SK-N-SH (cell line): ENCODE measurements at regions not wholly inside any gene's neighbourhood (a gene's known extent, or its start where the extent isn't known, plus 50 kb on each side); places are given as distances from the start of the nearest gene placed in this dataset.

Experiments used
- CTCF ChIA-PET: fragments of 300-600, 350-600 bp; formaldehyde crosslinking; extraction: SDS; loops from one replicate; lab custom pipeline; 2021; lab: Yijun Ruan, JAX
- POLR2A ChIA-PET: fragments of 350-600 bp; sonication (Branson Sonifier 250); formaldehyde crosslinking; extraction: SDS; loops from one replicate; lab custom pipeline; 2020; ENCODE audit warnings: antibody characterized with exemption, inconsistent platforms; lab: Yijun Ruan, JAX
- DNase-seq: peaks from one replicate; pipeline ENCODE4 v3.0.0; 2012
- H2AFZ ChIP-seq: fragments of 200-600 bp; sonication (generic); 2 replicates; pipeline ENCODE4 v1.8.1; 2016; ENCODE audit warnings: antibody characterized with exemption, mild to moderate bottlenecking, low read depth
- H3F3A ChIP-seq: fragments of 200-600 bp; sonication (generic); replicated peaks from 2 replicates; pipeline ENCODE3; 2016; ENCODE audit warnings: antibody characterized with exemption, mild to moderate bottlenecking; ENCODE audit not compliant: insufficient read depth
- H3K27ac ChIP-seq, 2 experiments: fragments of 200-500 bp in 1 of 2; fragments of 200-600 bp in 1 of 2; sonication (Bioruptor generic) in 1 of 2; sonication (generic), shearing (Covaris generic) in 1 of 2; 2 replicates each; pipeline versions ENCODE4 v1.5.1 to v1.6.1; 2014 to 2016; ENCODE audit warnings: low read depth in 2 of 2, inconsistent platforms in 1 of 2, low read length in 1 of 2, mild to moderate bottlenecking in 1 of 2, mixed read lengths in 1 of 2
- H3K27me3 ChIP-seq: fragments of 200-600 bp; sonication (generic), shearing (Covaris generic); 2 replicates; pipeline ENCODE4 v1.6.1; 2016; ENCODE audit warnings: mixed run types; ENCODE audit not compliant: insufficient read depth
- H3K36me3 ChIP-seq, 2 experiments: fragments of 200-500 bp in 1 of 2; fragments of 200-600 bp in 1 of 2; sonication (Bioruptor generic) in 1 of 2; sonication (generic) in 1 of 2; replicated peaks in 1 of 2; 2 replicates each; pipeline versions ENCODE3 to v1.5.1; 2014 to 2016; ENCODE audit warnings: low read length in 1 of 2, mild to moderate bottlenecking in 1 of 2; ENCODE audit not compliant: insufficient read depth in 2 of 2, control insufficient read depth in 1 of 2
- H3K4me1 ChIP-seq, 2 experiments: fragments of 200-500 bp in 1 of 2; fragments of 200-600 bp in 1 of 2; sonication (Bioruptor generic) in 1 of 2; sonication (generic), shearing (Covaris generic) in 1 of 2; 2 replicates each; pipeline versions ENCODE4 v1.5.1 to v1.6.1; 2014 to 2016; ENCODE audit warnings: low read depth in 1 of 2, low read length in 1 of 2, mixed run types in 1 of 2; ENCODE audit not compliant: insufficient read depth in 2 of 2, control insufficient read depth in 1 of 2
- H3K4me2 ChIP-seq: fragments of 200-600 bp; sonication (generic), shearing (Covaris generic); 2 replicates; pipeline ENCODE4 v1.6.1; 2017; ENCODE audit warnings: mixed run types
- H3K4me3 ChIP-seq, 2 experiments: fragments of 200-500 bp in 1 of 2; fragments of 200-600 bp in 1 of 2; sonication (Bioruptor generic) in 1 of 2; sonication (generic), shearing (Covaris generic) in 1 of 2; 2 replicates each; pipeline versions ENCODE4 v1.5.1 to v1.8.1; 2014 to 2016; ENCODE audit warnings: low read depth in 2 of 2, inconsistent platforms in 1 of 2, low read length in 1 of 2, mild to moderate bottlenecking in 1 of 2, mixed read lengths in 1 of 2, moderate library complexity in 1 of 2
- H3K79me2 ChIP-seq: fragments of 200-600 bp; sonication (generic); 2 replicates; pipeline ENCODE4 v1.8.1; 2017; ENCODE audit warnings: mild to moderate bottlenecking; ENCODE audit not compliant: insufficient read depth
- H3K9ac ChIP-seq: fragments of 200-600 bp; sonication (generic); 2 replicates; pipeline ENCODE4 v1.6.1; 2017; ENCODE audit warnings: mixed run types
- H3K9me2 ChIP-seq: fragments of 200-600 bp; sonication (generic); 2 replicates; pipeline ENCODE4 v1.6.1; 2017; ENCODE audit warnings: mixed run types
- H3K9me3 ChIP-seq: fragments of 200-600 bp; sonication (generic); 2 replicates; pipeline ENCODE4 v1.6.1; 2017; ENCODE audit warnings: mixed run types, mild to moderate bottlenecking, moderate library complexity
- H4K20me1 ChIP-seq: fragments of 200-600 bp; sonication (generic); 2 replicates; pipeline ENCODE4 v1.6.1; 2017; ENCODE audit warnings: mild to moderate bottlenecking, mixed run types; ENCODE audit not compliant: insufficient read depth
- ELF1 ChIP-seq: IDR thresholded peaks from 2 replicates; pipeline ENCODE4 v1.4.0; 2012
- EP300 ChIP-seq, 2 experiments: IDR thresholded peaks; 2 replicates each; pipeline versions ENCODE4 v1.4.0 to v1.6.1; 2012; ENCODE audit warnings: borderline replicate concordance in 1 of 2, low read depth in 1 of 2, low read length in 1 of 2
- EZH2phosphoT487 ChIP-seq: fragments of 200-600 bp; sonication (generic); IDR thresholded peaks from 2 replicates; pipeline ENCODE4 v1.6.1; 2017; ENCODE audit warnings: low read depth, mixed run types, mild to moderate bottlenecking, antibody characterized with exemption, moderate library complexity, borderline replicate concordance
- GATA2 ChIP-seq: sonication (generic); formaldehyde crosslinking; IDR thresholded peaks from 2 replicates; pipeline ENCODE4 v1.5.0; 2020; ENCODE audit warnings: mild to moderate bottlenecking, missing genetic modification reagents
- NFIC ChIP-seq: IDR thresholded peaks from 2 replicates; pipeline ENCODE4 v1.4.0; 2012; ENCODE audit warnings: borderline replicate concordance
- NRF1 ChIP-seq: IDR thresholded peaks from 2 replicates; pipeline ENCODE4 v1.6.1; 2012; ENCODE audit warnings: low read depth, mild to moderate bottlenecking, low read length
- RAD21 ChIP-seq: IDR thresholded peaks from 2 replicates; pipeline ENCODE4 v1.6.1; 2012; ENCODE audit warnings: mild to moderate bottlenecking, low read length
- RCOR1 ChIP-seq: fragments of 150-350 bp; IDR thresholded peaks from 2 replicates; pipeline ENCODE4 v1.6.1; 2017; ENCODE audit warnings: antibody characterized with exemption, low read length
- RXRA ChIP-seq: IDR thresholded peaks from 2 replicates; pipeline ENCODE4 v1.4.0; 2012; ENCODE audit warnings: low read depth, mild to moderate bottlenecking, borderline replicate concordance
- SIN3A ChIP-seq: IDR thresholded peaks from 2 replicates; pipeline ENCODE4 v1.6.1; 2012; ENCODE audit warnings: low read depth, mild to moderate bottlenecking, low read length, moderate library complexity, borderline replicate concordance
- TCF12 ChIP-seq: IDR thresholded peaks from 2 replicates; pipeline ENCODE4 v1.4.0; 2012
- WGBS: methylation state at CpG from one replicate; pipeline ENCODE4 v1.1.6; 2017; ENCODE audit warnings: low lambda C conversion rate; 5-methylcytosine and 5-hydroxymethylcytosine counted together
- TF ChIP-seq, protein P1 (sequence below): IDR thresholded peaks from 2 replicates; pipeline ENCODE4 v1.6.1; 2012; ENCODE audit warnings: mild to moderate bottlenecking, low read depth, low read length, moderate library complexity
- TF ChIP-seq, protein P2 (sequence below): IDR thresholded peaks from 2 replicates; pipeline ENCODE4; 2012
- TF ChIP-seq, protein P3 (sequence below): IDR thresholded peaks from 2 replicates; pipeline ENCODE4 v1.4.0; 2012; ENCODE audit warnings: low read depth, borderline replicate concordance
- TF ChIP-seq, protein P4 (sequence below): fragments of 150-350 bp; IDR thresholded peaks from 2 replicates; pipeline ENCODE4 v1.6.1; 2017; ENCODE audit warnings: antibody characterized with exemption, low read length, low read depth, borderline replicate concordance
- TF ChIP-seq, protein P5 (sequence below): fragments of 200-600 bp; sonication (generic); IDR thresholded peaks from 2 replicates; pipeline ENCODE4 v1.6.1; 2017; ENCODE audit warnings: antibody characterized with exemption, mild to moderate bottlenecking, moderate library complexity
- TF ChIP-seq, protein P6 (sequence below): IDR thresholded peaks from 2 replicates; pipeline ENCODE4 v1.4.0; 2012; ENCODE audit warnings: low read depth

DNA sequence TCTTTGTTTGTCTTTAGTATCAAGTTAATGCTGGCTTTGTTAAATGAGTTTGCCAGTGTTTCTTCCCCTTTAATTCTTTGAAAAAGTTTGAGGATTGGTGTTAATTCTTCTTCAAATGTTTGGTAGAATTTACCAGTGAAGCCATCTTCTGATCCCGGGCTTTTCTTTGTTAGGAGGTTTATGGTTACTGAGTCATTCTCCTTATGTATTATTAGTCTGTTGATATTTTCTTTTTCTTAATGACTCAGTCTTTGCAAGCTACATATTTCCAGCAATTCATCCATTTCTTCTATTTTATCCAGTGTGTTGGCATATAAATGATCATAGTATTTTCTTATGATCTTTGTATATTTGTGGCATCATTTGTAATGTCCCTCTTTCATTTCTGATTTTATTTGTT, 74.5 kb upstream of the SPINK5 start (continued):
- TF ChIP-seq, protein P1, sequence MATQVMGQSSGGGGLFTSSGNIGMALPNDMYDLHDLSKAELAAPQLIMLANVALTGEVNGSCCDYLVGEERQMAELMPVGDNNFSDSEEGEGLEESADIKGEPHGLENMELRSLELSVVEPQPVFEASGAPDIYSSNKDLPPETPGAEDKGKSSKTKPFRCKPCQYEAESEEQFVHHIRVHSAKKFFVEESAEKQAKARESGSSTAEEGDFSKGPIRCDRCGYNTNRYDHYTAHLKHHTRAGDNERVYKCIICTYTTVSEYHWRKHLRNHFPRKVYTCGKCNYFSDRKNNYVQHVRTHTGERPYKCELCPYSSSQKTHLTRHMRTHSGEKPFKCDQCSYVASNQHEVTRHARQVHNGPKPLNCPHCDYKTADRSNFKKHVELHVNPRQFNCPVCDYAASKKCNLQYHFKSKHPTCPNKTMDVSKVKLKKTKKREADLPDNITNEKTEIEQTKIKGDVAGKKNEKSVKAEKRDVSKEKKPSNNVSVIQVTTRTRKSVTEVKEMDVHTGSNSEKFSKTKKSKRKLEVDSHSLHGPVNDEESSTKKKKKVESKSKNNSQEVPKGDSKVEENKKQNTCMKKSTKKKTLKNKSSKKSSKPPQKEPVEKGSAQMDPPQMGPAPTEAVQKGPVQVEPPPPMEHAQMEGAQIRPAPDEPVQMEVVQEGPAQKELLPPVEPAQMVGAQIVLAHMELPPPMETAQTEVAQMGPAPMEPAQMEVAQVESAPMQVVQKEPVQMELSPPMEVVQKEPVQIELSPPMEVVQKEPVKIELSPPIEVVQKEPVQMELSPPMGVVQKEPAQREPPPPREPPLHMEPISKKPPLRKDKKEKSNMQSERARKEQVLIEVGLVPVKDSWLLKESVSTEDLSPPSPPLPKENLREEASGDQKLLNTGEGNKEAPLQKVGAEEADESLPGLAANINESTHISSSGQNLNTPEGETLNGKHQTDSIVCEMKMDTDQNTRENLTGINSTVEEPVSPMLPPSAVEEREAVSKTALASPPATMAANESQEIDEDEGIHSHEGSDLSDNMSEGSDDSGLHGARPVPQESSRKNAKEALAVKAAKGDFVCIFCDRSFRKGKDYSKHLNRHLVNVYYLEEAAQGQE = no peak
- TF ChIP-seq GATA2 (CRISPR knock-in tag) (no peak), ELF1 (no peak), EZH2phosphoT487 (no peak), SIN3A (no peak), TCF12 (no peak)
- TF ChIP-seq, protein P2, sequence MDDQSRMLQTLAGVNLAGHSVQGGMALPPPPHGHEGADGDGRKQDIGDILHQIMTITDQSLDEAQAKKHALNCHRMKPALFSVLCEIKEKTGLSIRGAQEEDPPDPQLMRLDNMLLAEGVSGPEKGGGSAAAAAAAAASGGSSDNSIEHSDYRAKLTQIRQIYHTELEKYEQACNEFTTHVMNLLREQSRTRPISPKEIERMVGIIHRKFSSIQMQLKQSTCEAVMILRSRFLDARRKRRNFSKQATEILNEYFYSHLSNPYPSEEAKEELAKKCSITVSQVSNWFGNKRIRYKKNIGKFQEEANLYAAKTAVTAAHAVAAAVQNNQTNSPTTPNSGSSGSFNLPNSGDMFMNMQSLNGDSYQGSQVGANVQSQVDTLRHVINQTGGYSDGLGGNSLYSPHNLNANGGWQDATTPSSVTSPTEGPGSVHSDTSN = no peak

DNA sequence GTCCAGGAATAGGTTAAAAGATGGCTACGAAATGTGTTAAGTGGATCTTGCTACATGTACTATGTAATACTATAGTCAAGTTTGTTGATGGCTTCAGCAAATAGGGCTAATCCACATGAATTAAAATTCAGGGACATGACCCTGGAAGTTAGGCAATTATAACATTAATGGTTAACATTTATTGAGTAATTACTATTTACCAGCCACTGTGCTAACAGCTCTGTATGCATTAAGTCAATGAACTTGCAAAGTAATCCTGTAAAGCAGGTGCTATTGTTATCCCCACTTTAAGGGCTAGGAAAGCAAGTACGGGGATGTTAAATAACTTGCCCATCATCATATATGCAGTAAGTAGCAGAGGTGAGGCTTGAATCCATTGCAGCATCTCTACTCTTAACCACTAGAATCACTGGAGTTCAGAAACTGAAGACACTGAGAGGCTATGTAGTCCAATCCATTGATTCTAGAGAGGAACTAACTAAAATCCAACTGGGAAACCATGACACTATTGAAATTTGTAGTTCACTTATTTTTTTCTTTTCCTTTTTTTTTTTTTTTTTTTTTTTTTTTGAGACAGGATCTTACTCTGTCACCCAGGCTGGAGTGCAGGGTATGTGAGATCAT, 77.5 kb upstream of the SPINK5 start:
- H3K4me1 ChIP-seq = no peaks in the 10 kb centered on the region
- no peaks in the 10 kb centered on the region for H3K36me3 ChIP-seq
- H3K79me2 ChIP-seq = no peaks in the 10 kb centered on the region
- no peaks in the 10 kb centered on the region for H3K27me3 ChIP-seq
- DNase-seq = no peak
- ChIA-PET POLR2A (no interaction called here), CTCF (no interaction called here)
- H3K9ac ChIP-seq = no peak overlapping the region
- WGBS = 15% methylated on average over 2 of the region's 2 CpGs
- no peaks in the 10 kb centered on the region for H3F3A ChIP-seq
- no peaks in the 10 kb centered on the region for H3K9me3 ChIP-seq
- 0 out of 2 replicates have a peak, but pooled peaks cover 4% of the 10 kb centered on the region for H3K9me2 ChIP-seq
- no peaks in the 10 kb centered on the region for H4K20me1 ChIP-seq
- H2AFZ ChIP-seq = no peak overlapping the region
- H3K27ac ChIP-seq = no peak overlapping the region
- H3K4me2 ChIP-seq = no peak overlapping the region
- no peak overlapping the region for H3K4me3 ChIP-seq
- TF ChIP-seq NFIC = no peak
- TF ChIP-seq, protein P3, sequence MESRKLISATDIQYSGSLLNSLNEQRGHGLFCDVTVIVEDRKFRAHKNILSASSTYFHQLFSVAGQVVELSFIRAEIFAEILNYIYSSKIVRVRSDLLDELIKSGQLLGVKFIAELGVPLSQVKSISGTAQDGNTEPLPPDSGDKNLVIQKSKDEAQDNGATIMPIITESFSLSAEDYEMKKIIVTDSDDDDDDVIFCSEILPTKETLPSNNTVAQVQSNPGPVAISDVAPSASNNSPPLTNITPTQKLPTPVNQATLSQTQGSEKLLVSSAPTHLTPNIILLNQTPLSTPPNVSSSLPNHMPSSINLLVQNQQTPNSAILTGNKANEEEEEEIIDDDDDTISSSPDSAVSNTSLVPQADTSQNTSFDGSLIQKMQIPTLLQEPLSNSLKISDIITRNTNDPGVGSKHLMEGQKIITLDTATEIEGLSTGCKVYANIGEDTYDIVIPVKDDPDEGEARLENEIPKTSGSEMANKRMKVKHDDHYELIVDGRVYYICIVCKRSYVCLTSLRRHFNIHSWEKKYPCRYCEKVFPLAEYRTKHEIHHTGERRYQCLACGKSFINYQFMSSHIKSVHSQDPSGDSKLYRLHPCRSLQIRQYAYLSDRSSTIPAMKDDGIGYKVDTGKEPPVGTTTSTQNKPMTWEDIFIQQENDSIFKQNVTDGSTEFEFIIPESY = no peak
- no peak for TF ChIP-seq NRF1
- TF ChIP-seq, protein P1 = no peak
- TF ChIP-seq, protein P4, sequence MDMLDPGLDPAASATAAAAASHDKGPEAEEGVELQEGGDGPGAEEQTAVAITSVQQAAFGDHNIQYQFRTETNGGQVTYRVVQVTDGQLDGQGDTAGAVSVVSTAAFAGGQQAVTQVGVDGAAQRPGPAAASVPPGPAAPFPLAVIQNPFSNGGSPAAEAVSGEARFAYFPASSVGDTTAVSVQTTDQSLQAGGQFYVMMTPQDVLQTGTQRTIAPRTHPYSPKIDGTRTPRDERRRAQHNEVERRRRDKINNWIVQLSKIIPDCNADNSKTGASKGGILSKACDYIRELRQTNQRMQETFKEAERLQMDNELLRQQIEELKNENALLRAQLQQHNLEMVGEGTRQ = no peak
- no peak for TF ChIP-seq RXRA
- TF ChIP-seq RCOR1 = no peak
- no peak for TF ChIP-seq TCF12
- no peak for TF ChIP-seq EP300 (IDR thresholded peaks at IDR 0.05; ENCODE audit: borderline replicate concordance in 1 of 2, low read depth in 1 of 2, low read length in 1 of 2)
- no peak for TF ChIP-seq RAD21
- no peak for TF ChIP-seq GATA2 (CRISPR knock-in tag)
- TF ChIP-seq, protein P5, sequence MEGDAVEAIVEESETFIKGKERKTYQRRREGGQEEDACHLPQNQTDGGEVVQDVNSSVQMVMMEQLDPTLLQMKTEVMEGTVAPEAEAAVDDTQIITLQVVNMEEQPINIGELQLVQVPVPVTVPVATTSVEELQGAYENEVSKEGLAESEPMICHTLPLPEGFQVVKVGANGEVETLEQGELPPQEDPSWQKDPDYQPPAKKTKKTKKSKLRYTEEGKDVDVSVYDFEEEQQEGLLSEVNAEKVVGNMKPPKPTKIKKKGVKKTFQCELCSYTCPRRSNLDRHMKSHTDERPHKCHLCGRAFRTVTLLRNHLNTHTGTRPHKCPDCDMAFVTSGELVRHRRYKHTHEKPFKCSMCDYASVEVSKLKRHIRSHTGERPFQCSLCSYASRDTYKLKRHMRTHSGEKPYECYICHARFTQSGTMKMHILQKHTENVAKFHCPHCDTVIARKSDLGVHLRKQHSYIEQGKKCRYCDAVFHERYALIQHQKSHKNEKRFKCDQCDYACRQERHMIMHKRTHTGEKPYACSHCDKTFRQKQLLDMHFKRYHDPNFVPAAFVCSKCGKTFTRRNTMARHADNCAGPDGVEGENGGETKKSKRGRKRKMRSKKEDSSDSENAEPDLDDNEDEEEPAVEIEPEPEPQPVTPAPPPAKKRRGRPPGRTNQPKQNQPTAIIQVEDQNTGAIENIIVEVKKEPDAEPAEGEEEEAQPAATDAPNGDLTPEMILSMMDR = no peak
- TF ChIP-seq, protein P6, sequence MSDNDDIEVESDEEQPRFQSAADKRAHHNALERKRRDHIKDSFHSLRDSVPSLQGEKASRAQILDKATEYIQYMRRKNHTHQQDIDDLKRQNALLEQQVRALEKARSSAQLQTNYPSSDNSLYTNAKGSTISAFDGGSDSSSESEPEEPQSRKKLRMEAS = no peak
